Loucy (cell line): ENCODE measurements at regions not wholly inside any gene's neighbourhood (a gene's known extent, or its start where the extent isn't known, plus 50 kb on each side); places are given as distances from the start of the nearest gene placed in this dataset.

ENCODE experiments used
- CTCF ChIP-seq: fragments of 200-600 bp; sonication (generic); conservative IDR thresholded peaks from 2 replicates; pipeline ENCODE4 v1.5.1; 2014; ENCODE audit warnings: mild to moderate bottlenecking, antibody characterized with exemption, low read length
- EZH2phosphoT487 ChIP-seq: fragments of 200-600 bp; IDR thresholded peaks from 2 replicates; pipeline ENCODE4 v1.6.1; 2018; ENCODE audit warnings: antibody characterized with exemption, mild to moderate bottlenecking, moderate library complexity, borderline replicate concordance

- no peak for TF ChIP-seq CTCF
- TF ChIP-seq EZH2phosphoT487, result no peak
These were observed 852.3 kb upstream of the TMEM132C start for GRCh38 chr12:127414636-127415035.
